ENCODE measurements at regions not wholly inside any gene's neighbourhood (a gene's known extent, or its start where the extent isn't known, plus 50 kb on each side); places are given as distances from the start of the nearest gene placed in this dataset.
"Not testable (repeated sequence)": the region's sequence is repeated elsewhere in the genome, so short reads cannot be mapped to it uniquely, and the experiment has no call there.

GRCh38 chr11:86749821-86750401, 50.4 kb upstream of the PRSS23 start:
- DNase-seq (ENCODE audit: low read depth, low spot score) = no peak

- DNase-seq (ENCODE audit: low read depth, low spot score) = no peak
Measured at GRCh38 chr11:86749376-86749775, 51.0 kb upstream of the PRSS23 start.

- DNase-seq (ENCODE audit: low read depth, low spot score) = no peak
Measured at GRCh38 chr11:86748296-86748695, 52.0 kb upstream of the PRSS23 start.

- no peak for DNase-seq (ENCODE audit: low read depth, low spot score)
Measured at GRCh38 chr11:86747801-86748200, 52.5 kb upstream of the PRSS23 start.

GRCh38 chr11:86746514-86746913, 53.8 kb upstream of the PRSS23 start:
- DNase-seq (ENCODE audit: low read depth, low spot score) = peak; percentile 72

- DNase-seq (ENCODE audit: low read depth, low spot score) = no peak
Measured at GRCh38 chr11:86745571-86745970, 54.8 kb upstream of the PRSS23 start.

- peak; percentile 48 for DNase-seq (ENCODE audit: low read depth, low spot score)
Measured at GRCh38 chr11:86743223-86744118, 56.9 kb upstream of the PRSS23 start.

GRCh38 chr11:86741839-86742805, 58.2 kb upstream of the PRSS23 start:
- DNase-seq (ENCODE audit: low read depth, low spot score) = no peak

- DNase-seq (ENCODE audit: low read depth, low spot score) = no peak
Measured at GRCh38 chr11:86741484-86741835, 58.9 kb upstream of the PRSS23 start.

GRCh38 chr11:86740628-86741483, 59.5 kb upstream of the PRSS23 start:
- peak; percentile 87 for DNase-seq (ENCODE audit: low read depth, low spot score)

GRCh38 chr11:86738568-86738967, 61.8 kb upstream of the PRSS23 start:
- DNase-seq (ENCODE audit: low read depth, low spot score) = no peak

- DNase-seq (ENCODE audit: low read depth, low spot score) = no peak
Measured at GRCh38 chr11:86737737-86738136, 62.6 kb upstream of the PRSS23 start.

GRCh38 chr11:86737230-86737629, 63.1 kb upstream of the PRSS23 start:
- no peak for DNase-seq (ENCODE audit: low read depth, low spot score)

- DNase-seq (ENCODE audit: low read depth, low spot score) = no peak
Measured at GRCh38 chr11:86736291-86737143, 63.8 kb upstream of the PRSS23 start.

- no peak for DNase-seq (ENCODE audit: low read depth, low spot score)
Measured at GRCh38 chr11:86735451-86736290, 63.3 kb upstream of the ME3 start.

GRCh38 chr11:86732739-86733138, 60.3 kb upstream of the ME3 start:
- DNase-seq (ENCODE audit: low read depth, low spot score) = not testable (repeated sequence)

- not testable (repeated sequence) for DNase-seq (ENCODE audit: low read depth, low spot score)
Measured at GRCh38 chr11:86732286-86732685, 59.9 kb upstream of the ME3 start.

- DNase-seq (ENCODE audit: low read depth, low spot score) = not testable (repeated sequence)
Measured at GRCh38 chr11:86729576-86729975, 57.2 kb upstream of the ME3 start.

GRCh38 chr11:86728562-86728961, 56.1 kb upstream of the ME3 start:
- DNase-seq (ENCODE audit: low read depth, low spot score) = no peak

Measured in ELF-1 (cell line).